NCI-H1694 (cell line): ENCODE measurements at regions not wholly inside any gene's neighbourhood (a gene's known extent, or its start where the extent isn't known, plus 50 kb on each side); places are given as distances from the start of the nearest gene placed in this dataset.
"Not testable (repeated sequence)": the region's sequence is repeated elsewhere in the genome, so short reads cannot be mapped to it uniquely, and the experiment has no call there.

ENCODE experiments used
- DNase-seq: peaks from one replicate; lab custom pipeline; 2025; lab: John Stamatoyannopoulos, UW

- DNase-seq: no peak
These were observed 402.6 kb downstream of the BCKDHB start for GRCh38 chr6:80508885-80509630.

GRCh38 chr6:80504882-80505281 is 398.4 kb downstream of the BCKDHB start:
- DNase-seq: no peak

- no peak for DNase-seq
These were observed 397.2 kb downstream of the BCKDHB start for GRCh38 chr6:80503660-80504059.

- no peak for DNase-seq
These were observed 396.4 kb downstream of the BCKDHB start for GRCh38 chr6:80502871-80503270.

- no peak for DNase-seq
These were observed 395.2 kb downstream of the BCKDHB start for GRCh38 chr6:80501636-80502035.

GRCh38 chr6:80497696-80498486 is 391.4 kb downstream of the BCKDHB start:
- DNase-seq: not testable (repeated sequence)

GRCh38 chr6:80489911-80490635 is 383.6 kb downstream of the BCKDHB start:
- DNase-seq: no peak

GRCh38 chr6:80488190-80488589 is 381.7 kb downstream of the BCKDHB start:
- DNase-seq: no peak

- DNase-seq: not testable (repeated sequence)
These were observed 379.0 kb downstream of the BCKDHB start for GRCh38 chr6:80485494-80485893.

- no peak for DNase-seq
These were observed 375.6 kb downstream of the BCKDHB start for GRCh38 chr6:80482056-80482455.

- DNase-seq: no peak
These were observed 374.1 kb downstream of the BCKDHB start for GRCh38 chr6:80480421-80481157.

GRCh38 chr6:80478030-80478429 is 371.6 kb downstream of the BCKDHB start:
- no peak for DNase-seq

GRCh38 chr6:80477591-80477990 is 371.1 kb downstream of the BCKDHB start:
- no peak for DNase-seq

- DNase-seq: no peak
These were observed 365.8 kb downstream of the BCKDHB start for GRCh38 chr6:80472271-80472670.

- no peak for DNase-seq
These were observed 363.5 kb downstream of the BCKDHB start for GRCh38 chr6:80469977-80470376.

- no peak for DNase-seq
These were observed 361.9 kb downstream of the BCKDHB start for GRCh38 chr6:80468398-80468797.

GRCh38 chr6:80467408-80467807 is 360.9 kb downstream of the BCKDHB start:
- no peak for DNase-seq

GRCh38 chr6:80466981-80467380 is 360.5 kb downstream of the BCKDHB start:
- DNase-seq: no peak

GRCh38 chr6:80465513-80465912 is 359.0 kb downstream of the BCKDHB start:
- no peak for DNase-seq

GRCh38 chr6:80464901-80465300 is 358.4 kb downstream of the BCKDHB start:
- DNase-seq: no peak

GRCh38 chr6:80463197-80463596 is 356.7 kb downstream of the BCKDHB start:
- DNase-seq: no peak

- no peak for DNase-seq
These were observed 353.9 kb downstream of the BCKDHB start for GRCh38 chr6:80460257-80460865.
